ENCODE measurements at regions not wholly inside any gene's neighbourhood (a gene's known extent, or its start where the extent isn't known, plus 50 kb on each side); places are given as distances from the start of the nearest gene placed in this dataset.

- no peak for TF ChIP-seq CTCF (IDR thresholded peaks at IDR 0.05; ENCODE audit: insufficient read depth, low read length, missing control alignments)
- ChIA-PET CTCF (no interaction called here), POLR2A (no interaction called here)
- no peak for DNase-seq (ENCODE audit: low read depth, low spot score)
- no peak overlapping the region for H3K4me3 ChIP-seq (ENCODE audit: low read depth, low read length)
These were observed 1257.9 kb downstream of the PCDH17 start for GRCh38 chr13:58889474-58889873.

- no peak overlapping the region for H3K4me3 ChIP-seq (ENCODE audit: low read depth, low read length)
- ChIA-PET CTCF (no interaction called here), POLR2A (no interaction called here)
- no peak for DNase-seq (ENCODE audit: low read depth, low spot score)
- TF ChIP-seq CTCF (IDR thresholded peaks at IDR 0.05; ENCODE audit: insufficient read depth, low read length, missing control alignments), result no peak
These were observed 1261.9 kb downstream of the PCDH17 start for GRCh38 chr13:58893396-58893795.

GRCh38 chr13:58906329-58907007 is 1257.3 kb downstream of the DIAPH3 start:
- no peak for TF ChIP-seq CTCF (IDR thresholded peaks at IDR 0.05; ENCODE audit: insufficient read depth, low read length, missing control alignments)
- DNase-seq (ENCODE audit: low read depth, low spot score), result no peak
- H3K4me3 ChIP-seq (ENCODE audit: low read depth, low read length), result no peak overlapping the region
- CTCF ChIA-PET, result interaction anchor here (2.1 kb wide), 1 partner anchor 411 kb away, joined by 6 read pairs; no protein-coding TSS in a partner anchor
- POLR2A ChIA-PET, result no interaction called here

GRCh38 chr13:58907347-58907746 is 1256.4 kb downstream of the DIAPH3 start:
- CTCF ChIA-PET, result interaction anchor here (2.1 kb wide), 1 partner anchor 410 kb away, joined by 6 read pairs; no protein-coding TSS in a partner anchor
- no peak for TF ChIP-seq CTCF (IDR thresholded peaks at IDR 0.05; ENCODE audit: insufficient read depth, low read length, missing control alignments)
- no peak for DNase-seq (ENCODE audit: low read depth, low spot score)
- no peak overlapping the region for H3K4me3 ChIP-seq (ENCODE audit: low read depth, low read length)
- POLR2A ChIA-PET, result no interaction called here

GRCh38 chr13:58908019-58908679 is 1255.6 kb downstream of the DIAPH3 start:
- no peak for TF ChIP-seq CTCF (IDR thresholded peaks at IDR 0.05; ENCODE audit: insufficient read depth, low read length, missing control alignments)
- no peak overlapping the region for H3K4me3 ChIP-seq (ENCODE audit: low read depth, low read length)
- ChIA-PET CTCF (interaction anchor here (1.0 to 2.1 kb wide), 2 partner anchors 409 to 483 kb away, joined by 3 to 6 read pairs; no protein-coding TSS in a partner anchor), POLR2A (no interaction called here)
- DNase-seq (ENCODE audit: low read depth, low spot score), result no peak

GRCh38 chr13:58919551-58919950 is 1244.2 kb downstream of the DIAPH3 start:
- ChIA-PET CTCF (no interaction called here), POLR2A (no interaction called here)
- H3K4me3 ChIP-seq (ENCODE audit: low read depth, low read length), result no peak overlapping the region
- TF ChIP-seq CTCF (IDR thresholded peaks at IDR 0.05; ENCODE audit: insufficient read depth, low read length, missing control alignments), result no peak
- DNase-seq (ENCODE audit: low read depth, low spot score), result no peak
